ENCODE measurements at regions not wholly inside any gene's neighbourhood (a gene's known extent, or its start where the extent isn't known, plus 50 kb on each side); places are given as distances from the start of the nearest gene placed in this dataset.

- peak; percentile 15 for DNase-seq
Observed at GRCh38 chr2:155372969-155373368, 674.5 kb downstream of the KCNJ3 start.

- no peak for DNase-seq
Observed at GRCh38 chr2:155368934-155369333, 670.4 kb downstream of the KCNJ3 start.

GRCh38 chr2:155364766-155365165 lies 666.3 kb downstream of the KCNJ3 start:
- no peak for DNase-seq

GRCh38 chr2:155363349-155363888 lies 664.9 kb downstream of the KCNJ3 start:
- DNase-seq = no peak

- no peak for DNase-seq
Observed at GRCh38 chr2:155357172-155357571, 658.7 kb downstream of the KCNJ3 start.

GRCh38 chr2:155356250-155356649 lies 657.8 kb downstream of the KCNJ3 start:
- no peak for DNase-seq

- no peak for DNase-seq
Observed at GRCh38 chr2:155350783-155351580, 652.5 kb downstream of the KCNJ3 start.

- DNase-seq = no peak
Observed at GRCh38 chr2:155332016-155332415, 633.5 kb downstream of the KCNJ3 start.

- DNase-seq = no peak
Observed at GRCh38 chr2:155320236-155320635, 621.7 kb downstream of the KCNJ3 start.

GRCh38 chr2:155318710-155319109 lies 620.2 kb downstream of the KCNJ3 start:
- DNase-seq = no peak

GRCh38 chr2:155315768-155316167 lies 617.3 kb downstream of the KCNJ3 start:
- DNase-seq = no peak

GRCh38 chr2:155310589-155310988 lies 612.1 kb downstream of the KCNJ3 start:
- peak; percentile 39 for DNase-seq

- no peak for DNase-seq
Observed at GRCh38 chr2:155309483-155309882, 611.0 kb downstream of the KCNJ3 start.

GRCh38 chr2:155308367-155309009 lies 610.0 kb downstream of the KCNJ3 start:
- DNase-seq = no peak

GRCh38 chr2:155301221-155301620 lies 602.7 kb downstream of the KCNJ3 start:
- DNase-seq = no peak

- DNase-seq = no peak
Observed at GRCh38 chr2:155298001-155298400, 599.5 kb downstream of the KCNJ3 start.

GRCh38 chr2:155294358-155294757 lies 595.9 kb downstream of the KCNJ3 start:
- DNase-seq = no peak

GRCh38 chr2:155281907-155282306 lies 583.4 kb downstream of the KCNJ3 start:
- DNase-seq = no peak

- no peak for DNase-seq
Observed at GRCh38 chr2:155273323-155273722, 574.8 kb downstream of the KCNJ3 start.

- DNase-seq = no peak
Observed at GRCh38 chr2:155266583-155266982, 568.1 kb downstream of the KCNJ3 start.

- DNase-seq = no peak
Observed at GRCh38 chr2:155266109-155266508, 567.6 kb downstream of the KCNJ3 start.

- no peak for DNase-seq
Observed at GRCh38 chr2:155256803-155257202, 558.3 kb downstream of the KCNJ3 start.

GRCh38 chr2:155250800-155251199 lies 552.3 kb downstream of the KCNJ3 start:
- no peak for DNase-seq

GRCh38 chr2:155240176-155240575 lies 541.7 kb downstream of the KCNJ3 start:
- no peak for DNase-seq
